ENCODE measurements at regions not wholly inside any gene's neighbourhood (a gene's known extent, or its start where the extent isn't known, plus 50 kb on each side); places are given as distances from the start of the nearest gene placed in this dataset.

DNA sequence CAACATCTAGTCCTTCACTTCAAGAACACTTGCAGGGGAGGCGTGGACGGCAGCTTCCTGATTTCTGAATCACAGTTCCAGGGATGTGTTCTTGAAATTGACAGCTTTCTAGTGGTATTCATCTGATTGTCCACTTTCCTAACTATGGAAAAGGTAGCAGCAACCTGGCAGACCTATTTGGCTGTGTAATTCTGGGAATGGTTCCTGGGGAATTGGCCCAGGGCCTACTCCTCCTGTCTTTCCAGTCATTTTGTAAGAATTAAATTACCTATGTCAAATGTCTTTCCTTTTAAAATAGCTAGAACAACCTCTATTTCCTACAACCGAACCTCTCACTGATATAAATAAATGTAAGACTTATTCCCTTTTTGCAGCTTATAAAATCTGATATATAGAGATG, 85.5 kb upstream of the RSPO3 start:
- TF ChIP-seq CTCF (conservative IDR thresholded peaks at IDR 0.05; ENCODE audit: low read length), result no peak
- TF ChIP-seq EZH2phosphoT487 (IDR thresholded peaks at IDR 0.05; ENCODE audit: borderline replicate concordance), result no peak
